Heart left ventricle (tissue), 13 donors: ENCODE measurements at regions not wholly inside any gene's neighbourhood (a gene's known extent, or its start where the extent isn't known, plus 50 kb on each side); places are given as distances from the start of the nearest gene placed in this dataset.

Experiments used
- CTCF ChIP-seq, 12 donors: fragments of 200-600 bp; sonication (generic) in 4 of 12; IDR thresholded peaks; one replicate each; pipeline versions ENCODE4 v1.5.0 to v1.8.0; 2018 to 2022; ENCODE audit warnings: antibody characterized with exemption in 12 of 12, mild to moderate bottlenecking in 5 of 12
- POLR2A ChIP-seq, 2 donors: fragments of 450-650 bp; IDR thresholded peaks; one replicate each; pipeline ENCODE4 v1.6.1; 2017; ENCODE audit warnings: antibody characterized with exemption in 2 of 2, mild to moderate bottlenecking in 2 of 2, moderate library complexity in 2 of 2
- donor health status: ischemic (EF 13 %, LVEDD 7.1; RV severe dilation, severe dysfunction).
- donor health status: DM: no; HTN: yes; CAD: no.
- donor health status: DM: no; HTN: no; CAD: no.
- donor health status: ischemic (EF 25% LVEDD 6.9; RV normal size, moderate dysfunction).
- donor health status: ischemic (EF 25% LVEDD 5.7; RV mildly dilated, moderate dysfunction).
- donor health status: ischemic (EF 35%, LVEDD 5.7; RV mildly dilated, moderate dysfunction).
- donor health status: nonischemic (EF 11% LVEDD 7.7; RV severe dilation, severe dysfunction).
- donor health status: DM: yes; HTN: yes; CAD: no.
- donor health status: PGD.
- donor health status: ischemic (EF 29% LVEDD 5.4; RV normal size, mild dysfunction).
- donor health status: nonischemic (EF 23%, LVEDD 6.1; RV moderate dilation, normal function).

- TF ChIP-seq CTCF (IDR thresholded peaks at IDR 0.05): no peak
- no peak for TF ChIP-seq POLR2A (IDR thresholded peaks at IDR 0.05)
Observed at GRCh38 chr4:127174616-127175015, 458.1 kb upstream of the INTU start.
